GM23338 (cell line): ENCODE measurements at regions not wholly inside any gene's neighbourhood (a gene's known extent, or its start where the extent isn't known, plus 50 kb on each side); places are given as distances from the start of the nearest gene placed in this dataset.

ENCODE experiments used
- ATAC-seq: fragments of 200-7000 bp; cut with Tn5 transposase; 3 replicates; pipeline ENCODE4 v1.9.1; 2020
- DNase-seq: peaks from one replicate; pipeline ENCODE4 v3.0.0-alpha.2; 2015; ENCODE audit warnings: low spot score
- H2AFZ ChIP-seq: fragments of 200-600 bp; sonication (generic); 2 replicates; pipeline ENCODE4 v1.8.0; 2016; ENCODE audit warnings: antibody characterized with exemption, mild to moderate bottlenecking, moderate library complexity
- H3F3A ChIP-seq: fragments of 200-600 bp; sonication (generic); replicated peaks from 2 replicates; pipeline ENCODE4 v1.8.0; 2017; ENCODE audit warnings: antibody characterized with exemption, mixed run types, low read depth
- H3K27ac ChIP-seq: fragments of 200-600 bp; sonication (generic); 2 replicates; pipeline ENCODE4 v1.6.1; 2016; ENCODE audit warnings: low read depth
- H3K27me3 ChIP-seq: fragments of 200-600 bp; sonication (generic); 2 replicates; pipeline ENCODE4 v1.8.0; 2016; ENCODE audit warnings: mild to moderate bottlenecking, mixed run types, moderate library complexity; ENCODE audit not compliant: insufficient read depth
- H3K36me3 ChIP-seq: fragments of 200-600 bp; sonication (generic); 2 replicates; pipeline ENCODE4 v1.8.0; 2016; ENCODE audit warnings: mild to moderate bottlenecking; ENCODE audit not compliant: insufficient read depth
- H3K4me1 ChIP-seq: fragments of 200-600 bp; sonication (generic); 2 replicates; pipeline ENCODE4 v1.8.0; 2016; ENCODE audit warnings: mild to moderate bottlenecking, moderate library complexity; ENCODE audit not compliant: insufficient read depth
- H3K4me2 ChIP-seq: fragments of 200-600 bp; sonication (generic); 2 replicates; pipeline ENCODE4 v1.7.1; 2017; ENCODE audit warnings: mixed run types
- H3K4me3 ChIP-seq: fragments of 200-600 bp; sonication (generic); 2 replicates; pipeline ENCODE4 v1.6.1; 2016; ENCODE audit warnings: mixed run types
- H3K79me2 ChIP-seq: fragments of 200-600 bp; sonication (generic); replicated peaks from 2 replicates; pipeline ENCODE4 v1.8.0; 2017; ENCODE audit warnings: mild to moderate bottlenecking; ENCODE audit not compliant: insufficient read depth
- H3K9me2 ChIP-seq: fragments of 200-600 bp; sonication (generic); 2 replicates; pipeline ENCODE4 v1.8.0; 2017; ENCODE audit not compliant: insufficient read depth
- H4K20me1 ChIP-seq: fragments of 200-600 bp; sonication (generic); replicated peaks from 2 replicates; pipeline ENCODE4 v1.8.0; 2017; ENCODE audit warnings: mild to moderate bottlenecking; ENCODE audit not compliant: insufficient read depth
- H3K27ac Mint-ChIP-seq: 2 replicates; pipeline ENCODE4 v1.8.0; 2020; ENCODE audit warnings: inconsistent platforms, mild to moderate bottlenecking, moderate library complexity, mixed read lengths
- H3K27me3 Mint-ChIP-seq: 3 replicates; pipeline ENCODE4 v1.8.0; 2022; ENCODE audit warnings: low read depth, mild to moderate bottlenecking, moderate library complexity, mixed read lengths, inconsistent platforms; ENCODE audit not compliant: insufficient read depth, poor library complexity
- H3K36me3 Mint-ChIP-seq: 3 replicates; pipeline ENCODE4 v1.8.0; 2021; ENCODE audit warnings: low read depth, mild to moderate bottlenecking, inconsistent platforms, moderate library complexity, mixed read lengths
- H3K4me1 Mint-ChIP-seq: 3 replicates; pipeline ENCODE4 v1.8.0; 2020; ENCODE audit warnings: mild to moderate bottlenecking, inconsistent platforms, mixed read lengths
- H3K4me3 Mint-ChIP-seq: 3 replicates; pipeline ENCODE4 v1.8.0; 2021; ENCODE audit warnings: moderate library complexity, mild to moderate bottlenecking, inconsistent platforms, mixed read lengths
- H3K9me3 Mint-ChIP-seq: 3 replicates; pipeline ENCODE4 v1.8.0; 2020; ENCODE audit warnings: moderate library complexity, mild to moderate bottlenecking, inconsistent platforms, mixed read lengths
- CTCF ChIP-seq, 2 experiments: fragments of 200-600 bp in 1 of 2; sonication (generic) in 1 of 2; conservative IDR thresholded peaks; 2 replicates each; pipeline versions ENCODE4 v1.5.1 to v1.6.1; 2016 to 2017; ENCODE audit warnings: antibody characterized with exemption in 2 of 2, low read depth in 2 of 2, mild to moderate bottlenecking in 2 of 2, moderate library complexity in 1 of 2
- NANOG ChIP-seq: IDR thresholded peaks from 2 replicates; pipeline ENCODE4 v1.6.1; 2016; ENCODE audit warnings: antibody characterized with exemption, borderline replicate concordance
- POLR2AphosphoS5 ChIP-seq: IDR thresholded peaks from 2 replicates; pipeline ENCODE4 v1.6.1; 2016; ENCODE audit warnings: antibody characterized with exemption, low read depth
- TF ChIP-seq, protein P1 (sequence below): IDR thresholded peaks from one replicate; pipeline ENCODE4 v1.6.1; 2018; ENCODE audit warnings: antibody characterized with exemption; ENCODE audit not compliant: unreplicated experiment

- H3K4me1 Mint-ChIP-seq = peaks cover 3% of the 10 kb centered on the region; the same call in 1 of the 3 replicates
- no peak for ATAC-seq
- H3K27ac ChIP-seq = no peak overlapping the region
Observed at GRCh38 chr5:166581826-166582225, 1709.6 kb upstream of the WWC1 start.

DNA sequence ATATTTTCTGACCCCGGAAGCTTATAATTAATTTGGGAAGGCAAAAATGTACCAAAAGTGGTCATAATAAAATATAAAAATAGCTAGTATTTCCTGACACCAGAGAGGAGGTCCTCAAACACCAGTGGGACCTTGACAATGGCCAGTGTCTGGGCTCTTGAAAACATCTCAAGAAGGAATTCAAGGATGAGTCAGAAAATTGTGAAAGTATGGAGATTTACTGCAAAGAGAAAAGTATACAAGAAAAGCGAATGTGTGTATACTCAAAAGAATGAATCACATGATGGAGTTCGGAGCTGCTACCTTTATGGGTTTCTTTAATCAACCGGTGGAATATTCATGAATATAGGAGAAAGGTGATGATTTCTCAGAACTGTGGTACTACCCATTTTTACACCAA is 1709.0 kb upstream of the WWC1 start:
- Mint-ChIP-seq H3K36me3 (no peaks in the 10 kb centered on the region), H3K4me1 (peaks cover 3% of the 10 kb centered on the region; the same call in 1 of the 3 replicates), H3K9me3 (no peaks in the 10 kb centered on the region; the same call in 2 of the 3 replicates), H3K4me3 (no peak overlapping the region), H3K27me3 (no peaks in the 10 kb centered on the region), H3K27ac (no peak overlapping the region)
- no peaks in the 10 kb centered on the region for H4K20me1 ChIP-seq
- ATAC-seq (no peak), DNase-seq (no peak)
- no peak for TF ChIP-seq POLR2AphosphoS5
- no peak for TF ChIP-seq NANOG
- TF ChIP-seq CTCF (conservative IDR thresholded peaks at IDR 0.05; ENCODE audit: low read depth in 2 of 2) = no peak
- TF ChIP-seq, protein P1, sequence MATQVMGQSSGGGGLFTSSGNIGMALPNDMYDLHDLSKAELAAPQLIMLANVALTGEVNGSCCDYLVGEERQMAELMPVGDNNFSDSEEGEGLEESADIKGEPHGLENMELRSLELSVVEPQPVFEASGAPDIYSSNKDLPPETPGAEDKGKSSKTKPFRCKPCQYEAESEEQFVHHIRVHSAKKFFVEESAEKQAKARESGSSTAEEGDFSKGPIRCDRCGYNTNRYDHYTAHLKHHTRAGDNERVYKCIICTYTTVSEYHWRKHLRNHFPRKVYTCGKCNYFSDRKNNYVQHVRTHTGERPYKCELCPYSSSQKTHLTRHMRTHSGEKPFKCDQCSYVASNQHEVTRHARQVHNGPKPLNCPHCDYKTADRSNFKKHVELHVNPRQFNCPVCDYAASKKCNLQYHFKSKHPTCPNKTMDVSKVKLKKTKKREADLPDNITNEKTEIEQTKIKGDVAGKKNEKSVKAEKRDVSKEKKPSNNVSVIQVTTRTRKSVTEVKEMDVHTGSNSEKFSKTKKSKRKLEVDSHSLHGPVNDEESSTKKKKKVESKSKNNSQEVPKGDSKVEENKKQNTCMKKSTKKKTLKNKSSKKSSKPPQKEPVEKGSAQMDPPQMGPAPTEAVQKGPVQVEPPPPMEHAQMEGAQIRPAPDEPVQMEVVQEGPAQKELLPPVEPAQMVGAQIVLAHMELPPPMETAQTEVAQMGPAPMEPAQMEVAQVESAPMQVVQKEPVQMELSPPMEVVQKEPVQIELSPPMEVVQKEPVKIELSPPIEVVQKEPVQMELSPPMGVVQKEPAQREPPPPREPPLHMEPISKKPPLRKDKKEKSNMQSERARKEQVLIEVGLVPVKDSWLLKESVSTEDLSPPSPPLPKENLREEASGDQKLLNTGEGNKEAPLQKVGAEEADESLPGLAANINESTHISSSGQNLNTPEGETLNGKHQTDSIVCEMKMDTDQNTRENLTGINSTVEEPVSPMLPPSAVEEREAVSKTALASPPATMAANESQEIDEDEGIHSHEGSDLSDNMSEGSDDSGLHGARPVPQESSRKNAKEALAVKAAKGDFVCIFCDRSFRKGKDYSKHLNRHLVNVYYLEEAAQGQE = no peak
- no peaks in the 10 kb centered on the region for H3K4me1 ChIP-seq
- 0 out of 2 replicates have a peak, but pooled peaks cover 14% of the 10 kb centered on the region for H3K9me2 ChIP-seq
- 0 out of 2 replicates have a peak, but pooled peaks cover 6% of the 10 kb centered on the region for H3K36me3 ChIP-seq
- no peaks in the 10 kb centered on the region for H3K79me2 ChIP-seq
- no peak overlapping the region for H3K4me2 ChIP-seq
- H3K27me3 ChIP-seq = no peaks in the 10 kb centered on the region
- H2AFZ ChIP-seq = no peak overlapping the region
- H3K27ac ChIP-seq = no peak overlapping the region
- H3F3A ChIP-seq = no peaks in the 10 kb centered on the region
- no peak overlapping the region for H3K4me3 ChIP-seq

More at GRCh38 chr5:166581826-166582225, 1709.6 kb upstream of the WWC1 start:
- Histone ChIP-seq H3K79me2 (no peaks in the 10 kb centered on the region), H3K4me3 (no peak overlapping the region), H4K20me1 (no peaks in the 10 kb centered on the region), H3K9me2 (0 out of 2 replicates have a peak, but pooled peaks cover 14% of the 10 kb centered on the region), H3F3A (no peaks in the 10 kb centered on the region), H3K4me1 (no peaks in the 10 kb centered on the region), H3K4me2 (no peak overlapping the region), H3K27me3 (no peaks in the 10 kb centered on the region), H3K36me3 (0 out of 2 replicates have a peak, but pooled peaks cover 4% of the 10 kb centered on the region), H2AFZ (no peak overlapping the region)
- TF ChIP-seq CTCF (conservative IDR thresholded peaks at IDR 0.05; ENCODE audit: low read depth in 2 of 2) = no peak
- no peaks in the 10 kb centered on the region for H3K27me3 Mint-ChIP-seq
- no peak overlapping the region for H3K27ac Mint-ChIP-seq
- H3K4me3 Mint-ChIP-seq = no peak overlapping the region
- H3K36me3 Mint-ChIP-seq = no peaks in the 10 kb centered on the region
- H3K9me3 Mint-ChIP-seq = no peaks in the 10 kb centered on the region; the same call in 2 of the 3 replicates
- DNase-seq = no peak
